Tibial nerve (tissue), 3 donors: ENCODE measurements at regions not wholly inside any gene's neighbourhood (a gene's known extent, or its start where the extent isn't known, plus 50 kb on each side); places are given as distances from the start of the nearest gene placed in this dataset.

Experiments
- POLR2A ChIP-seq, 2 donors: fragments of 450-650 bp; IDR thresholded peaks; one replicate each; pipeline ENCODE4 v1.6.1; 2017; ENCODE audit warnings: antibody characterized with exemption in 2 of 2, mild to moderate bottlenecking in 2 of 2, moderate library complexity in 2 of 2
- TF ChIP-seq, protein P1 (sequence below), 5 experiments: fragments of 200-600 bp in 3 of 5; fragments of 450-650 bp in 2 of 5; sonication (generic) in 3 of 5; IDR thresholded peaks; one replicate each; pipeline ENCODE4 v1.5.1; 2016 to 2019; ENCODE audit warnings: antibody characterized with exemption in 5 of 5, mild to moderate bottlenecking in 3 of 5, moderate library complexity in 2 of 5

DNA sequence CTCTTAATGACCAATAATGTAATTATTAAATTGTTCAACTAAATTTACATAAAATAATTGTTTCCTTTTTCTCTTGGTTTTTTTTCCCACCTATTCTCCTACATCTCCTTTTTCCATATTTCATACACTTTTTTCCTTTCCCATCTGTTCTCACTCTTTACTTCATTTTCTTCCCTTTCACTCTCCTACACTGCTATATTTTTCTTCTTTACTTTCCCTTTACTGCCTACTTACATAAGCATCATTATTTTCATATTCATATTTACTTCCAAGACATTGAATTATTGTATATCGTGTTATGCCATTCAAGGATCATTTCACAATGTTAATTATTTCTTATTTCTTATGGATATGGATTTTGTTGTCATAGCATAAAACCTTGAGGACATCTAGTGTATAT is 1275.6 kb downstream of the NSUN3 start:
- TF ChIP-seq, protein P1, sequence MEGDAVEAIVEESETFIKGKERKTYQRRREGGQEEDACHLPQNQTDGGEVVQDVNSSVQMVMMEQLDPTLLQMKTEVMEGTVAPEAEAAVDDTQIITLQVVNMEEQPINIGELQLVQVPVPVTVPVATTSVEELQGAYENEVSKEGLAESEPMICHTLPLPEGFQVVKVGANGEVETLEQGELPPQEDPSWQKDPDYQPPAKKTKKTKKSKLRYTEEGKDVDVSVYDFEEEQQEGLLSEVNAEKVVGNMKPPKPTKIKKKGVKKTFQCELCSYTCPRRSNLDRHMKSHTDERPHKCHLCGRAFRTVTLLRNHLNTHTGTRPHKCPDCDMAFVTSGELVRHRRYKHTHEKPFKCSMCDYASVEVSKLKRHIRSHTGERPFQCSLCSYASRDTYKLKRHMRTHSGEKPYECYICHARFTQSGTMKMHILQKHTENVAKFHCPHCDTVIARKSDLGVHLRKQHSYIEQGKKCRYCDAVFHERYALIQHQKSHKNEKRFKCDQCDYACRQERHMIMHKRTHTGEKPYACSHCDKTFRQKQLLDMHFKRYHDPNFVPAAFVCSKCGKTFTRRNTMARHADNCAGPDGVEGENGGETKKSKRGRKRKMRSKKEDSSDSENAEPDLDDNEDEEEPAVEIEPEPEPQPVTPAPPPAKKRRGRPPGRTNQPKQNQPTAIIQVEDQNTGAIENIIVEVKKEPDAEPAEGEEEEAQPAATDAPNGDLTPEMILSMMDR (IDR thresholded peaks at IDR 0.05): no peak
- no peak for TF ChIP-seq POLR2A (IDR thresholded peaks at IDR 0.05)
